HG02623 (cell line): ENCODE measurements at regions not wholly inside any gene's neighbourhood (a gene's known extent, or its start where the extent isn't known, plus 50 kb on each side); places are given as distances from the start of the nearest gene placed in this dataset.
"Not testable (repeated sequence)": the region's sequence is repeated elsewhere in the genome, so short reads cannot be mapped to it uniquely, and the experiment has no call there.

Experiments
- ATAC-seq: cut with Tn5 transposase; IDR thresholded peaks from one replicate; pipeline ENCODE4 v1.9.1; 2021; ENCODE audit warnings: moderate library complexity; ENCODE audit not compliant: unreplicated experiment

GRCh38 chr2:113551637-113552318 is 53.3 kb downstream of the FOXD4L1 start:
- ATAC-seq = peak; percentile 62

GRCh38 chr2:113559820-113560219 is 61.4 kb downstream of the FOXD4L1 start:
- ATAC-seq = not testable (repeated sequence)

DNA sequence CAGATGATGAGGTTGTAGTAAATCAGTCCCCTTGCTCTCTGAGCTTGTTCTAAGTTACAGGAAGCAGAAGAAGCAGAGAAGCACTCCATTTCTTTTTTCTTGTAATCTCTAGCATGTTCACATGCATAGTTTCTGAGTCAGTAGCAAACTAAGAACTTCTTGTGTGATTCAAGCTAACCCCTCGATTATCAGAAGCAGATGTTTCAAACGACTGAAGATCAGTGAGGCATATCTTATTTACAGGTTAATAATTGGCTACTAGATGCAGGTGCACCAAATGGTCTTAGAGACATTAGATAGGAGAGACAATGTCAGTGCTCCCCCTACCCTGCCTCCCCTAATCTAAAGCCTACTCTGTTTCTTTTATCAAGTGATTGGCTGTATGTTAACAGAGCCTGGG is 64.2 kb downstream of the FOXD4L1 start:
- peak; percentile 57 for ATAC-seq

GRCh38 chr2:113566674-113567480 is 60.2 kb upstream of the RABL2A start:
- ATAC-seq = not testable (repeated sequence)

DNA sequence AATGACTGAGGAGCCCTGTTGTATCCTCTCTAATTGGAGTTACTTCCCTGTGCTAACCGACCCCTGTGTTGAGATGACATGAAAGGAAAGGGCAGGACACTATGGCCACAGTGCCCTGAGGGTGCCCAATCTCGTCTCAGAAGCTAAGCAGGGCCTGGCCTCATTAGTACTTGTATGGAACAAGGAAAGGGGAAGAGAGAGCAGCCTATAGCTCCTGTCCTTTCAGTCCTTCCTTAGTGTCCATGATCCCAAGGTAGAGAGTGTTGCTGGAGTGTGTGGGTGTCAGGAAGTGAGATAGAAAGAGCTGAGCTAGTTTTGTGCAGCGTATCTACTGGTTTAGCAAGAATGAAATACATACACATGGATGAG is 59.6 kb upstream of the RABL2A start:
- not testable (repeated sequence) for ATAC-seq

GRCh38 chr2:113568231-113568630 is 58.8 kb upstream of the RABL2A start:
- ATAC-seq = not testable (repeated sequence)

DNA sequence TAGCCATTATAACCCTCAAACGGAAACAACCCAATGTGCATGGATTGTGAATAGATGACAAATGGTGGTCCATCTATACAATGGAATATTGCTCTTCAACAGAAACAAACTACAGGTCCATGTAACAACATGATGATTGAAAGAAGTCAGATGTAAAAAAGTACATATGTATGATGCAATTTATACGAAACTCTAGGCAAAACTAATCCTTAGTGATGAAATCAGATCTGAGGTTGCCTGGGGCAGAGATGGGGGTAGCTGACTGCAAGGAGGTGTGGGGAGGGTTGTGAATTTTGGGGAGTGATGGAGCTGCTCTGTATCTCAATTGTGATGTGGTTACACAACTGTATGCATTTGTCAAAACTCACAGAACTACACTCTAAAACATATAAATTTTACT is 57.0 kb upstream of the RABL2A start:
- ATAC-seq = not testable (repeated sequence)

- ATAC-seq = not testable (repeated sequence)
Observed at GRCh38 chr2:113570509-113571009, 56.5 kb upstream of the RABL2A start.

DNA sequence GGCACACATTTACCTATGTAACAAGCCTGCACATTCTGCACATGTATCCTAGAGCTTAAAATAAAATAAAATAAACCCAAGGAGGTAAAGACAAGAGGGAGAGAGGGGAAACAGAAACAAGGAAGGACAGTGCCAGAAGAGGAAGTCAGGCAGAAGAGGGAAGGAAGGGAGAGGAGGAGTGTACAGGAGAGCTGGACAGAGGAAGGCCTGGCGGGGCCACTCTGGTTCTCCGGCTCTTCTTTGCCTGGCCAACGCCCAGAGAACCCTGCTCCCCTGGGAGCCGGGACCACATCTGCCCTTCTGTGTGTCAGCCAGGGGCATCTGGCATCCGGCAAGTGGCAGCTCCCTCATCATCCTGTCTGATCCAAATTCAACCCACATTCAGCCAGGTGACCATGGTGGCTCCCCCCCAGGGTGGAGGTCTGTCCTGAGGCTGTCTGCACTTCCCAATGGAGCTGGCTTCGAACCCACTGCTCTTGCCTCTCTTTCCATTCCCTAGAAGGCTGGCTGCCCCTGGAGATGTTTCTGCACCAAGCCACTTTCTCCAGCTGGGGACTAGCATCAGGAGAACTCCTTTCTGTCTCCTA is 55.5 kb upstream of the RABL2A start:
- not testable (repeated sequence) for ATAC-seq

DNA sequence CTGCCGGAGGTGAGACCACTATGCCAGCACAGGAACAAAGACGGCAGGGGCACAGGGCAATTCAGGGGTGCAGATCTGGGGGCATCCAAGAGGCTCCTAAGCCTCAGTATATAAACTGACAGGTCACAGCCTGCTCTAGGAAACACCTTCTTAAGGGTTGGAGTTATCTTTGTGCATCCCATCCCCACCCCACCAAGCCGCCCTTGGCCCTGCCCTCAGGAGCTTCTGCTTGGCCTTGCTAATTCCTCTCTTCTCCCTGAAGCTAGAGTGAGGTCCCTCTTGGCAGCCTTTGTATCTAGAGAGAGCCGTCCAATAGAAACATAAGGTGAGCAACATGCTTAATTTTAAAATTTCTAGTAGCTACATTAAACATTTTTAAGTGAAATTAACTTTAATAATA is 51.3 kb upstream of the RABL2A start:
- not testable (repeated sequence) for ATAC-seq

GRCh38 chr2:113576353-113576752 is 50.7 kb upstream of the RABL2A start:
- not testable (repeated sequence) for ATAC-seq
